Parathyroid adenoma (tissue), 2 donors: ENCODE measurements at regions not wholly inside any gene's neighbourhood (a gene's known extent, or its start where the extent isn't known, plus 50 kb on each side); places are given as distances from the start of the nearest gene placed in this dataset.

Source experiments
- H2AFZ ChIP-seq: fragments of 300-600 bp; sonication (generic); one replicate; pipeline ENCODE4 v1.7.0; 2017; ENCODE audit warnings: antibody characterized with exemption, mild to moderate bottlenecking
- H3K27ac ChIP-seq: fragments of 300-600 bp; sonication (generic); one replicate; pipeline ENCODE4 v1.7.0; 2017
- H3K27me3 ChIP-seq: fragments of 300-600 bp; sonication (generic); one replicate; pipeline ENCODE4 v1.7.0; 2017; ENCODE audit warnings: low read length; ENCODE audit not compliant: control insufficient read depth, insufficient read depth
- H3K36me3 ChIP-seq: fragments of 300-600 bp; sonication (generic); one replicate; pipeline ENCODE4 v1.7.0; 2017; ENCODE audit warnings: low read length; ENCODE audit not compliant: control insufficient read depth, insufficient read depth
- H3K4me1 ChIP-seq: fragments of 300-600 bp; sonication (generic); one replicate; pipeline ENCODE4 v1.7.0; 2017; ENCODE audit warnings: control low read depth
- H3K4me2 ChIP-seq: fragments of 300-600 bp; sonication (generic); one replicate; pipeline ENCODE4 v1.7.0; 2017; ENCODE audit warnings: low read length
- H3K4me3 ChIP-seq: fragments of 300-600 bp; sonication (generic); one replicate; pipeline ENCODE4 v1.7.0; 2017; ENCODE audit warnings: low read depth, low read length
- H3K79me2 ChIP-seq: fragments of 300-600 bp; sonication (generic); one replicate; pipeline ENCODE4 v1.7.0; 2017; ENCODE audit warnings: control low read depth
- H3K9ac ChIP-seq: fragments of 300-600 bp; sonication (generic); one replicate; pipeline ENCODE4 v1.7.0; 2017; ENCODE audit warnings: mild to moderate bottlenecking
- H3K9me3 ChIP-seq: fragments of 300-600 bp; sonication (generic); one replicate; pipeline ENCODE4 v1.7.0; 2017; ENCODE audit warnings: low read length; ENCODE audit not compliant: control insufficient read depth
- TF ChIP-seq, protein P1 (sequence below): fragments of 300-600 bp; sonication (generic); IDR thresholded peaks from one replicate; pipeline ENCODE4 v1.7.0; 2017; ENCODE audit warnings: antibody characterized with exemption, mild to moderate bottlenecking
- donor health status: primary hyperparathyroidism.

DNA sequence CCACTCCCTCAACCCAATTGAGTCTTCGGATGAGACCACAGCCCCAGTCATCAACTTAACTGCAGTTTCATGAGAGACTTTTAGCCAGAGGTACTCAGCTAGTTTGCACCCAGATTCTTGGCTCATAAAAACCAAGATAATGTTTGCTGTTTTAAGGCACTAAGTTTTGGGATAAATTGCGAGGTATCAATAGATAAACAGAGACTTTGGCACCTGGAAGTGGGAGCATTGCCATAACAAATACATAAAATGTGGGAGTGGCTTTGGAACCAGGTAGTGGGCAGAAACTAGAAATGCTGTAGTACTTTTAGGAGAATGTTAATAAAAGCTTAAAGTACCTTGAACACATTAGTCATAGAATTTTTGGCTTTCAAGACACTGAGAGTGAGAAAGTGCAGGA, 439.8 kb downstream of the SH3GL2 start:
- TF ChIP-seq, protein P1, sequence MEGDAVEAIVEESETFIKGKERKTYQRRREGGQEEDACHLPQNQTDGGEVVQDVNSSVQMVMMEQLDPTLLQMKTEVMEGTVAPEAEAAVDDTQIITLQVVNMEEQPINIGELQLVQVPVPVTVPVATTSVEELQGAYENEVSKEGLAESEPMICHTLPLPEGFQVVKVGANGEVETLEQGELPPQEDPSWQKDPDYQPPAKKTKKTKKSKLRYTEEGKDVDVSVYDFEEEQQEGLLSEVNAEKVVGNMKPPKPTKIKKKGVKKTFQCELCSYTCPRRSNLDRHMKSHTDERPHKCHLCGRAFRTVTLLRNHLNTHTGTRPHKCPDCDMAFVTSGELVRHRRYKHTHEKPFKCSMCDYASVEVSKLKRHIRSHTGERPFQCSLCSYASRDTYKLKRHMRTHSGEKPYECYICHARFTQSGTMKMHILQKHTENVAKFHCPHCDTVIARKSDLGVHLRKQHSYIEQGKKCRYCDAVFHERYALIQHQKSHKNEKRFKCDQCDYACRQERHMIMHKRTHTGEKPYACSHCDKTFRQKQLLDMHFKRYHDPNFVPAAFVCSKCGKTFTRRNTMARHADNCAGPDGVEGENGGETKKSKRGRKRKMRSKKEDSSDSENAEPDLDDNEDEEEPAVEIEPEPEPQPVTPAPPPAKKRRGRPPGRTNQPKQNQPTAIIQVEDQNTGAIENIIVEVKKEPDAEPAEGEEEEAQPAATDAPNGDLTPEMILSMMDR: no peak
- Histone ChIP-seq H3K4me2 (no peak overlapping the region), H3K27ac (no peak overlapping the region), H3K9ac (no peak overlapping the region), H3K27me3 (no peaks in the 10 kb centered on the region), H3K79me2 (no peaks in the 10 kb centered on the region), H3K4me3 (no peak overlapping the region), H3K4me1 (no peaks in the 10 kb centered on the region), H3K36me3 (no peaks in the 10 kb centered on the region), H3K9me3 (no peaks in the 10 kb centered on the region), H2AFZ (no peak overlapping the region)

DNA sequence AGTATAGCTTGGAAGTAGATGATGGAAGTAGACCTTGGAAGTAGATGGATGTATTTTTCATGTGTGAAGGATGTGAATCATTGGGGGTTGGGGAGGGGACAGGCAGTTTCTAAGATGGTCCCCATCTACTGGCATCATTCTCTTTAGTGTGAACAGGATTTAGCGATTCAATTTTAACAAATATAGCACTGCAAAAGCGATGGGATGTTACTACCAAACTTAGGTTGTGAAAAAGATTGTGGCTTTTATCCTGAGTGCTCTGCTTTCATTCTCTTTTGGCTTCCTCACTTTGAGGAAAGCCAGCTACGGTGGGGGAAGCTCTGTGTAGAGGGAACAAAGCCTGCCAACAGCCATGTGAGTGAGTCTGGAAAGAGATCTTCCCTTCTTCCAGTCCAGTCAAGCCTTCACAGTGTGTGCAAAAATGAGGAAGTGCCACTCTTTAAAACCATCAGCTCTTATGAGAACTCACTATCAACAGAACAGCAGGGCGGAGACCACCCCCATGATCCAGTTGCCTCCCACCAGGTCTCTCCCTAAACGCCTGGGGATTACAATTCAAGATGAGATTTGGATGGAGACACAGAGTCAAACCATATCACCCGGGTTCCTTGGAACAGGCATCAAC, 441.4 kb downstream of the SH3GL2 start:
- H3K9me3 ChIP-seq: no peaks in the 10 kb centered on the region
- H2AFZ ChIP-seq: no peak overlapping the region
- no peaks in the 10 kb centered on the region for H3K4me1 ChIP-seq
- no peak overlapping the region for H3K4me2 ChIP-seq
- no peak overlapping the region for H3K27ac ChIP-seq
- H3K9ac ChIP-seq: no peak overlapping the region
- no peaks in the 10 kb centered on the region for H3K79me2 ChIP-seq
- H3K36me3 ChIP-seq: no peaks in the 10 kb centered on the region
- H3K4me3 ChIP-seq: no peak overlapping the region
- no peaks in the 10 kb centered on the region for H3K27me3 ChIP-seq
- TF ChIP-seq, protein P1: no peak

DNA sequence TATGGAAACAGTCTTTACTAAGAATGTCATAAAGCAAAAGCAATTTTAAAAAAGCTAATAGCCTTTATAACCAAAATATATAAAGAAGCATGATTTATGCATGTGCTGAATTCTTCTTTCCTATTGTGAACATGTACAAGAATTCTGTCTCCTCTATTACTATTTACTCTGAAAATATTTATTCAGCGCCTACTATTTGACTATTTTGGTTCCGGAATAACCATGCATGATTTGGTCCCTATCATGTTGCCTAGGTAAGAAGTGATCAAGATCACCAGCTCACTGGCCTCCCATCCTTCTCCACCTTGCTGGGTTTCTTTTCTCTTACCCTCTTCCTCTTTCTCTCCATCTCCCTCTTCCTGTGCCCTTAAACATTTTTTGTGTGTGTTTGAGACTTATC, 443.8 kb downstream of the SH3GL2 start:
- H3K4me2 ChIP-seq: no peak overlapping the region
- H3K79me2 ChIP-seq: no peaks in the 10 kb centered on the region
- no peaks in the 10 kb centered on the region for H3K27me3 ChIP-seq
- no peak overlapping the region for H3K4me3 ChIP-seq
- no peak overlapping the region for H2AFZ ChIP-seq
- no peaks in the 10 kb centered on the region for H3K4me1 ChIP-seq
- TF ChIP-seq, protein P1: no peak
- H3K9ac ChIP-seq: no peak overlapping the region
- no peak overlapping the region for H3K27ac ChIP-seq
- H3K36me3 ChIP-seq: no peaks in the 10 kb centered on the region
- H3K9me3 ChIP-seq: no peaks in the 10 kb centered on the region

DNA sequence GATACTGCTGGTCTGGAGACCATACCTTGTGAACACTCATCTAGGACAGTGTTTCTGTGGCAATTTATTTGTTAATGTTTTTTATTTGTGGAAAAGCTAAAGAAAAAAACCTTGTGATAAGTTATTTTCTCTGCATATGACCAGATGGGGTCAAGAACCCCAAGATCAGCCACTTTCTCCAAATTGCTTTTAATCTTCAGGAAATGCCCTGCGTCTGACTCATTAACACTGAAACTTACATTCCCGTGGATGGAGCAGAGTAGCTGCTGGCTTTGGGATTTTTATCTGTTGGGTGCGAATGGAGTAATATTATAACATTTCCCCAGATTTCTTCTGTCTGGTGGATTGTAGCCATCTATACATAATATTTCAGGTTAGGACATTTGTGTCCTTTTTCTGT, 444.5 kb downstream of the SH3GL2 start:
- Histone ChIP-seq H3K4me2 (no peak overlapping the region), H3K9ac (no peak overlapping the region), H3K4me3 (no peak overlapping the region), H3K27me3 (no peaks in the 10 kb centered on the region), H3K27ac (no peak overlapping the region), H3K79me2 (no peaks in the 10 kb centered on the region), H3K4me1 (no peaks in the 10 kb centered on the region), H3K36me3 (no peaks in the 10 kb centered on the region), H3K9me3 (no peaks in the 10 kb centered on the region), H2AFZ (no peak overlapping the region)
- TF ChIP-seq, protein P1: no peak

DNA sequence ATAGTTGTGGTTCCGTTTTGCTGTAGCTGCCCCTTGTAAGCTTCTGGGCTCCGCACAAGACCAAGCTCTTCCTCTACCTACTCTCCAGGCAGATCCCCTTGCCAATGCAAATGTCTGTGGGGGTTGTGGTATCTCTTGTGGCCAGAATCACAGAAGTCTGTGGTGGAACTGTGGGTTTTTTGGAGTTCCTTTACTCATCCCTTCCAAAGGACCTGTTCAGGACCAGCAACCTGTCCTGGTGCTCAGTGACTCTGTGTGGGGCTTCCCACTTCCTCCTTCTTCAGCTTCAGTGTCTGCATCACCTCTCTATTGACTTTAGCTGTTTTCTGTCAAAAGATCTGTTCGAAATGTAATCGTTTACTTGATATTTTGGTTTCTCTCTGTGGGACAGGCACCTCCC, 441.3 kb upstream of the ADAMTSL1 start:
- H3K9ac ChIP-seq: no peak overlapping the region
- H3K27ac ChIP-seq: no peak overlapping the region
- no peak overlapping the region for H2AFZ ChIP-seq
- H3K4me3 ChIP-seq: no peak overlapping the region
- no peak overlapping the region for H3K4me2 ChIP-seq
- H3K4me1 ChIP-seq: no peaks in the 10 kb centered on the region
- no peaks in the 10 kb centered on the region for H3K9me3 ChIP-seq
- no peaks in the 10 kb centered on the region for H3K36me3 ChIP-seq
- H3K27me3 ChIP-seq: no peaks in the 10 kb centered on the region
- no peaks in the 10 kb centered on the region for H3K79me2 ChIP-seq
- TF ChIP-seq, protein P1: no peak
